ENCODE measurements at regions not wholly inside any gene's neighbourhood (a gene's known extent, or its start where the extent isn't known, plus 50 kb on each side); places are given as distances from the start of the nearest gene placed in this dataset.

GRCh38 chr11:92594251-92594650 is 369.6 kb downstream of the FAT3 start:
- no peak for TF ChIP-seq POLR2AphosphoS5 (IDR thresholded peaks at IDR 0.05; ENCODE audit: low read depth)
- TF ChIP-seq CTCF (conservative IDR thresholded peaks at IDR 0.05; ENCODE audit: low read depth in 2 of 2), result no peak
- no peak for TF ChIP-seq EZH2 (IDR thresholded peaks at IDR 0.05; ENCODE audit: low read depth, unreplicated experiment)

All from GM23338 (cell line).